GM12878 (cell line): ENCODE measurements at regions not wholly inside any gene's neighbourhood (a gene's known extent, or its start where the extent isn't known, plus 50 kb on each side); places are given as distances from the start of the nearest gene placed in this dataset.

Source experiments
- ATAC-seq: fragments of 200-7000 bp; cut with Tn5 transposase; 3 replicates; pipeline ENCODE4 v1.9.1; 2020; ENCODE audit warnings: mild to moderate bottlenecking, moderate library complexity
- BruUV-seq: library from RNA; stranded (reverse); fragments of 400-500 nt; replicated peaks from 2 replicates; lab custom pipeline; 2021; lab: Mats Ljungman, UMichigan
- CTCF ChIA-PET: fragments of 300-600 bp; sonication (Branson Sonifier 250); formaldehyde crosslinking; extraction: SDS; loops from one replicate; lab custom pipeline; 2021; ENCODE audit warnings: inconsistent platforms; lab: Yijun Ruan, JAX
- POLR2A ChIA-PET: fragments of 350-600 bp; formaldehyde crosslinking; extraction: SDS; loops from one replicate; lab custom pipeline; 2021; ENCODE audit warnings: inconsistent platforms; lab: Charles Lee
- RAD21 ChIA-PET: fragments of 300-600 bp; sonication (Branson Sonifier 250); formaldehyde crosslinking; loops from one replicate; lab custom pipeline; 2023; ENCODE audit warnings: antibody characterized with exemption; ENCODE audit not compliant: unreplicated experiment; lab: Charles Lee
- SMC1A ChIA-PET: fragments of 300-600 bp; sonication (Branson Sonifier 250); formaldehyde crosslinking; loops from one replicate; lab custom pipeline; 2023; ENCODE audit not compliant: unreplicated experiment, uncharacterized antibody; lab: Charles Lee
- DNase-seq: peaks from one replicate; pipeline ENCODE4 v3.0.0-alpha.2; 2011; ENCODE audit warnings: low read depth, low spot score
- FAIRE-seq: peaks from 3 replicates; lab custom pipeline; 2011; peaks lifted over from hg19 to GRCh38; lab: Jason Lieb, UNC
- H2AFZ ChIP-seq: 2 replicates; pipeline ENCODE4 v1.6.0; 2011; ENCODE audit warnings: low read depth, low read length, control low read depth; ENCODE audit not compliant: control insufficient read depth
- H3K27ac ChIP-seq: 2 replicates; pipeline ENCODE4 v1.5.1; 2011; ENCODE audit warnings: control low read depth; ENCODE audit not compliant: control insufficient read depth, insufficient read depth
- H3K27me3 ChIP-seq, 2 experiments: replicated peaks in 1 of 2; 2 replicates each; pipeline versions ENCODE4 v1.6.0 to v1.6.1; 2011; ENCODE audit warnings: low read length in 1 of 2; ENCODE audit not compliant: control insufficient read depth in 2 of 2, insufficient read depth in 2 of 2
- H3K36me3 ChIP-seq, 2 experiments: 2 replicates each; pipeline ENCODE4 v1.5.1; 2011; ENCODE audit warnings: low read length in 1 of 2; ENCODE audit not compliant: control insufficient read depth in 2 of 2, insufficient read depth in 2 of 2
- H3K4me1 ChIP-seq: 2 replicates; pipeline ENCODE4 v1.6.1; 2011; ENCODE audit warnings: mild to moderate bottlenecking, low read length, moderate library complexity, mixed read lengths; ENCODE audit not compliant: control insufficient read depth, insufficient read depth
- H3K4me2 ChIP-seq: 2 replicates; pipeline ENCODE4 v1.6.0; 2011; ENCODE audit warnings: control low read depth; ENCODE audit not compliant: control insufficient read depth, insufficient read depth
- H3K4me3 ChIP-seq: fragments of 200-600 bp; sonication (generic); 2 replicates; pipeline ENCODE4 v1.5.1; 2016
- H3K79me2 ChIP-seq: 2 replicates; pipeline ENCODE4 v1.6.0; 2011; ENCODE audit warnings: low read length; ENCODE audit not compliant: control insufficient read depth, insufficient read depth
- H3K9ac ChIP-seq: 2 replicates; pipeline ENCODE4 v1.8.0; 2011; ENCODE audit warnings: low read length, control low read depth, mixed read lengths; ENCODE audit not compliant: control insufficient read depth, insufficient read depth
- H3K9me3 ChIP-seq: replicated peaks from 3 replicates; pipeline ENCODE4 v1.5.1; 2011; ENCODE audit warnings: mild to moderate bottlenecking, low read length; ENCODE audit not compliant: control insufficient read depth, insufficient read depth
- H4K20me1 ChIP-seq: 2 replicates; pipeline ENCODE4 v1.6.0; 2011; ENCODE audit not compliant: control insufficient read depth, insufficient read depth
- IKZF1 ChIP-seq: fragments of 450-650 bp; conservative IDR thresholded peaks from 2 replicates; pipeline ENCODE4 v1.6.1; 2017; ENCODE audit warnings: antibody characterized with exemption, mild to moderate bottlenecking
- KDM1A ChIP-seq: fragments of 200-600 bp; sonication (generic); IDR thresholded peaks from 2 replicates; pipeline ENCODE4 v1.6.1; 2016; ENCODE audit warnings: borderline replicate concordance
- NR2F1 ChIP-seq: fragments of 450-650 bp; conservative IDR thresholded peaks from 2 replicates; pipeline ENCODE4 v1.6.1; 2017; ENCODE audit warnings: mild to moderate bottlenecking
- NRF1 ChIP-seq: conservative IDR thresholded peaks from 2 replicates; pipeline ENCODE4 v1.6.1; 2011; ENCODE audit warnings: mild to moderate bottlenecking, low read depth, low read length, improper control_type of control experiment
- PAX5 ChIP-seq: IDR thresholded peaks from 2 replicates; pipeline ENCODE4 v1.6.1; 2011; ENCODE audit warnings: low read depth, low read length, borderline replicate concordance
- SMC3 ChIP-seq: IDR thresholded peaks from 2 replicates; pipeline ENCODE4 v1.6.1; 2011; ENCODE audit warnings: low read length, improper control_type of control experiment, borderline replicate concordance
- TCF7 ChIP-seq: IDR thresholded peaks from 2 replicates; pipeline ENCODE4 v1.6.1; 2014; ENCODE audit warnings: antibody characterized with exemption, borderline replicate concordance
- WGBS: methylation state at CpG from one replicate; pipeline ENCODE4 v1.1.6; 2016; ENCODE audit warnings: low lambda C conversion rate; ENCODE audit not compliant: insufficient replicate concordance, insufficient coverage; ENCODE audit errors: missing lambda C conversion rate; 5-methylcytosine and 5-hydroxymethylcytosine counted together
- in situ Hi-C: fragments of 300-500 bp; cut with MboI; formaldehyde crosslinking; loops from 9 replicates; pipeline ENCODE4 v1.14.3; 2018; ENCODE audit warnings: mixed read lengths
- intact Hi-C: fragments of 100-400 bp; cut with micrococcal nuclease; formaldehyde crosslinking; loops from one replicate; pipeline ENCODE4 v1.14.2; 2022; ENCODE audit not compliant: unreplicated experiment
- TF ChIP-seq, protein P1 (sequence below): fragments of 450-650 bp; IDR thresholded peaks from 2 replicates; pipeline ENCODE4 v1.6.1; 2016; ENCODE audit warnings: mild to moderate bottlenecking, moderate library complexity, borderline replicate concordance

GRCh38 chr1:59218521-59219236 is 78.2 kb upstream of the FGGY start:
- DNase-seq = no peak
- POLR2A ChIA-PET = no interaction called here
- intact Hi-C loops = no loop called here

More at GRCh38 chr1:59218521-59219236, 78.2 kb upstream of the FGGY start:
- WGBS = 84% methylated on average over 5 of the region's 5 CpGs
- no peak for ATAC-seq
- no peak overlapping the region for H3K4me2 ChIP-seq
- no peaks in the 10 kb centered on the region for H3K36me3 ChIP-seq
- no peaks in the 10 kb centered on the region for H4K20me1 ChIP-seq
- H3K27me3 ChIP-seq = no peaks in the 10 kb centered on the region
- TF ChIP-seq NR2F1 (no peak), NRF1 (no peak), IKZF1 (no peak), SMC3 (no peak), PAX5 (no peak), KDM1A (no peak), TCF7 (no peak)
- TF ChIP-seq, protein P1, sequence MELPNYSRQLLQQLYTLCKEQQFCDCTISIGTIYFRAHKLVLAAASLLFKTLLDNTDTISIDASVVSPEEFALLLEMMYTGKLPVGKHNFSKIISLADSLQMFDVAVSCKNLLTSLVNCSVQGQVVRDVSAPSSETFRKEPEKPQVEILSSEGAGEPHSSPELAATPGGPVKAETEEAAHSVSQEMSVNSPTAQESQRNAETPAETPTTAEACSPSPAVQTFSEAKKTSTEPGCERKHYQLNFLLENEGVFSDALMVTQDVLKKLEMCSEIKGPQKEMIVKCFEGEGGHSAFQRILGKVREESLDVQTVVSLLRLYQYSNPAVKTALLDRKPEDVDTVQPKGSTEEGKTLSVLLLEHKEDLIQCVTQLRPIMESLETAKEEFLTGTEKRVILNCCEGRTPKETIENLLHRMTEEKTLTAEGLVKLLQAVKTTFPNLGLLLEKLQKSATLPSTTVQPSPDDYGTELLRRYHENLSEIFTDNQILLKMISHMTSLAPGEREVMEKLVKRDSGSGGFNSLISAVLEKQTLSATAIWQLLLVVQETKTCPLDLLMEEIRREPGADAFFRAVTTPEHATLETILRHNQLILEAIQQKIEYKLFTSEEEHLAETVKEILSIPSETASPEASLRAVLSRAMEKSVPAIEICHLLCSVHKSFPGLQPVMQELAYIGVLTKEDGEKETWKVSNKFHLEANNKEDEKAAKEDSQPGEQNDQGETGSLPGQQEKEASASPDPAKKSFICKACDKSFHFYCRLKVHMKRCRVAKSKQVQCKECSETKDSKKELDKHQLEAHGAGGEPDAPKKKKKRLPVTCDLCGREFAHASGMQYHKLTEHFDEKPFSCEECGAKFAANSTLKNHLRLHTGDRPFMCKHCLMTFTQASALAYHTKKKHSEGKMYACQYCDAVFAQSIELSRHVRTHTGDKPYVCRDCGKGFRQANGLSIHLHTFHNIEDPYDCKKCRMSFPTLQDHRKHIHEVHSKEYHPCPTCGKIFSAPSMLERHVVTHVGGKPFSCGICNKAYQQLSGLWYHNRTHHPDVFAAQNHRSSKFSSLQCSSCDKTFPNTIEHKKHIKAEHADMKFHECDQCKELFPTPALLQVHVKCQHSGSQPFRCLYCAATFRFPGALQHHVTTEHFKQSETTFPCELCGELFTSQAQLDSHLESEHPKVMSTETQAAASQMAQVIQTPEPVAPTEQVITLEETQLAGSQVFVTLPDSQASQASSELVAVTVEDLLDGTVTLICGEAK = no peak
- TF ChIP-seq, all 136 proteins: peak for 0
- H3K4me1 ChIP-seq = no peaks in the 10 kb centered on the region
- no peak overlapping the region for H3K4me3 ChIP-seq
- in situ Hi-C loops = no loop called here
- H3K79me2 ChIP-seq = no peaks in the 10 kb centered on the region
- no peaks in the 10 kb centered on the region for H3K9me3 ChIP-seq
- SMC1A ChIA-PET = interaction anchor here (0.6 to 0.7 kb wide), 2 partner anchors 69 to 445 kb away, joined by 3 read pairs; no protein-coding TSS in a partner anchor
- FAIRE-seq = no peak
- CTCF ChIA-PET = interaction anchor here (0.5 kb wide), 1 partner anchor 446 kb away, joined by 3 read pairs; no protein-coding TSS in a partner anchor
- RAD21 ChIA-PET = no interaction called here
- H3K9ac ChIP-seq = no peak overlapping the region
- no TSS peak for BruUV-seq
- H2AFZ ChIP-seq = no peak overlapping the region
- H3K27ac ChIP-seq = no peak overlapping the region
